ENCODE measurements at regions not wholly inside any gene's neighbourhood (a gene's known extent, or its start where the extent isn't known, plus 50 kb on each side); places are given as distances from the start of the nearest gene placed in this dataset.

DNA sequence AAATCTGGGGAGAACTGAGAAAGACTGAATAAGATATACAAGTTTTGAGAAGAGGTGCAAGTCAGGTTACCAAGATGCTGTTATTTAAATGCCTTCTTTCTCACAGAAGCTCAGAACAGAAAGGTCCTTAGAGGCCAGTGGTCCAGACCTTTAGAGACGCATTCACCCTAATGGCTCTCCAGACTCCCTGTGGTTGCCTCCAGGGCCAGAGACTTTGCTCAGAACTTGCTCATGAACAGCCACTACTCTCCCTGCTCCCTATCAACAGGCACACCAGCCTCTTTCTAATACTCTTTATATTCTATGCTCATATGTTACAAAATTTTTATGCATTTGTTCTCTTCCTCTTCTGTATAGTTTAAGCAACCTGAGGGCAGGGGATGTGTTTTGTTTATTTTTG lies 349.0 kb upstream of the TNP1 start:
- peaks cover 0 to 1% (median 0%) of the 10 kb centered on the region in 3 donors for H3K9me3 ChIP-seq (ENCODE audit: control extremely low read depth in 1 of 3, control insufficient read depth in 2 of 3, insufficient read depth in 1 of 3, low read length in 2 of 3)
- no peak overlapping the region for H3K9ac ChIP-seq (ENCODE audit: low read length)
- H3K36me3 ChIP-seq (replicated peaks in 1 of 2; ENCODE audit: control extremely low read depth in 1 of 2, control insufficient read depth in 1 of 2, extremely low read depth in 1 of 2, insufficient read depth in 2 of 2, low read length in 1 of 2): no peaks in the 10 kb centered on the region
- H3K4me1 ChIP-seq (ENCODE audit: control insufficient read depth in 2 of 2, insufficient read depth in 2 of 2, low read length in 2 of 2): no peaks in the 10 kb centered on the region
- ChIA-PET CTCF (interaction anchor here (0.7 kb wide), 1 partner anchor 8 kb away, joined by 4 read pairs; no protein-coding TSS in a partner anchor), POLR2A (no interaction called here)
- H4K20me1 ChIP-seq (ENCODE audit: control insufficient read depth, insufficient read depth, low read length, poor library complexity, severe bottlenecking): no peaks in the 10 kb centered on the region
- no peak for DNase-seq
- 88% methylated on average over 1 of the region's 1 CpG for WGBS (ENCODE audit: insufficient coverage)
- H3K27me3 ChIP-seq (replicated peaks in 1 of 4; ENCODE audit: control extremely low read depth in 1 of 4, control insufficient read depth in 3 of 4, insufficient read depth in 4 of 4, low read length in 3 of 4): peaks cover 0 to 24% (median 10%) of the 10 kb centered on the region in 4 experiments
- TF ChIP-seq, protein P1, sequence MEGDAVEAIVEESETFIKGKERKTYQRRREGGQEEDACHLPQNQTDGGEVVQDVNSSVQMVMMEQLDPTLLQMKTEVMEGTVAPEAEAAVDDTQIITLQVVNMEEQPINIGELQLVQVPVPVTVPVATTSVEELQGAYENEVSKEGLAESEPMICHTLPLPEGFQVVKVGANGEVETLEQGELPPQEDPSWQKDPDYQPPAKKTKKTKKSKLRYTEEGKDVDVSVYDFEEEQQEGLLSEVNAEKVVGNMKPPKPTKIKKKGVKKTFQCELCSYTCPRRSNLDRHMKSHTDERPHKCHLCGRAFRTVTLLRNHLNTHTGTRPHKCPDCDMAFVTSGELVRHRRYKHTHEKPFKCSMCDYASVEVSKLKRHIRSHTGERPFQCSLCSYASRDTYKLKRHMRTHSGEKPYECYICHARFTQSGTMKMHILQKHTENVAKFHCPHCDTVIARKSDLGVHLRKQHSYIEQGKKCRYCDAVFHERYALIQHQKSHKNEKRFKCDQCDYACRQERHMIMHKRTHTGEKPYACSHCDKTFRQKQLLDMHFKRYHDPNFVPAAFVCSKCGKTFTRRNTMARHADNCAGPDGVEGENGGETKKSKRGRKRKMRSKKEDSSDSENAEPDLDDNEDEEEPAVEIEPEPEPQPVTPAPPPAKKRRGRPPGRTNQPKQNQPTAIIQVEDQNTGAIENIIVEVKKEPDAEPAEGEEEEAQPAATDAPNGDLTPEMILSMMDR (IDR thresholded peaks at IDR 0.05): no peak
- TF ChIP-seq EZH2 (IDR thresholded peaks at IDR 0.05; ENCODE audit: borderline replicate concordance, insufficient read depth, low read depth, low read length, poor library complexity, severe bottlenecking): no peak
- Mint-ChIP-seq H3K27me3 (peaks cover 63% of the 10 kb centered on the region), H3K4me1 (no peaks in the 10 kb centered on the region), H3K27ac (no peak overlapping the region), H3K9me3 (ENCODE audit: insufficient read depth) (peaks cover 3% of the 10 kb centered on the region), H3K4me3 (no peak overlapping the region)
- H3K79me2 ChIP-seq (ENCODE audit: control insufficient read depth, insufficient read depth, low read length): no peaks in the 10 kb centered on the region
- no peak overlapping the region for H2AFZ ChIP-seq (ENCODE audit: insufficient read depth, low read depth, low read length, poor library complexity, severe bottlenecking)
- H3K4me3 ChIP-seq (ENCODE audit: control extremely low read depth in 1 of 5, extremely low read depth in 1 of 5, insufficient read depth in 1 of 5, low read depth in 2 of 5, low read length in 4 of 5): no peak overlapping the region
- intact Hi-C loops (cut with micrococcal nuclease): no loop called here
- ATAC-seq (ENCODE audit: low read depth): no peak
- H3K4me2 ChIP-seq (replicated peaks; ENCODE audit: low read depth, low read length, poor library complexity, severe bottlenecking): no peak overlapping the region
- no peak overlapping the region for H3K27ac ChIP-seq (ENCODE audit: low read length in 2 of 2)

DNA sequence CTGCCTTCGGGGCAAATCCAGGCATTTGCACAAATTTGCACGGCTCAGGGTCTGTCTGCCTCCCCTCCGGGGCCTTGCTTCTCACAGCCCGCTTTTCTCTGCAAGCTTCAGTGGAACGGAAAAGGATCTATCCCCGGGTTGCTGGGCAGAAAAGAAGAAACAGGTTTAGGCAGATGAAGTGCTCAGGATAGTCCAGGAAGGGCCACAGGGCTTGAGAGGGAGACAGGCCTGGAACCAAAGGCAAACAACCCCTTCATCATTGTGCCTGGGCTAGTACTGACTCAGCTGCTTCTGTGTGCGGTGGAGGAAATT lies 347.8 kb upstream of the TNP1 start:
- Mint-ChIP-seq H3K27me3 (peaks cover 70% of the 10 kb centered on the region), H3K4me1 (no peaks in the 10 kb centered on the region), H3K4me3 (no peak overlapping the region), H3K27ac (no peak overlapping the region), H3K9me3 (ENCODE audit: insufficient read depth) (peaks cover 7% of the 10 kb centered on the region)
- Histone ChIP-seq H3K9me3 (ENCODE audit: control extremely low read depth in 1 of 3, control insufficient read depth in 2 of 3, insufficient read depth in 1 of 3, low read length in 2 of 3) (peaks cover 0 to 6% (median 1%) of the 10 kb centered on the region in 3 donors), H3K4me3 (ENCODE audit: control extremely low read depth in 1 of 5, extremely low read depth in 1 of 5, insufficient read depth in 1 of 5, low read depth in 2 of 5, low read length in 4 of 5) (no peak overlapping the region), H3K4me1 (ENCODE audit: control insufficient read depth in 2 of 2, insufficient read depth in 2 of 2, low read length in 2 of 2) (no peaks in the 10 kb centered on the region), H3K27ac (ENCODE audit: low read length in 2 of 2) (no peak overlapping the region), H3K27me3 (replicated peaks in 1 of 4; ENCODE audit: control extremely low read depth in 1 of 4, control insufficient read depth in 3 of 4, insufficient read depth in 4 of 4, low read length in 3 of 4) (peaks cover 0 to 24% (median 13%) of the 10 kb centered on the region in 4 experiments), H3K36me3 (replicated peaks in 1 of 2; ENCODE audit: control extremely low read depth in 1 of 2, control insufficient read depth in 1 of 2, extremely low read depth in 1 of 2, insufficient read depth in 2 of 2, low read length in 1 of 2) (no peaks in the 10 kb centered on the region), H4K20me1 (ENCODE audit: control insufficient read depth, insufficient read depth, low read length, poor library complexity, severe bottlenecking) (no peaks in the 10 kb centered on the region), H3K79me2 (ENCODE audit: control insufficient read depth, insufficient read depth, low read length) (no peaks in the 10 kb centered on the region), H3K9ac (ENCODE audit: low read length) (no peak overlapping the region), H2AFZ (ENCODE audit: insufficient read depth, low read depth, low read length, poor library complexity, severe bottlenecking) (no peak overlapping the region), H3K4me2 (replicated peaks; ENCODE audit: low read depth, low read length, poor library complexity, severe bottlenecking) (no peak overlapping the region)
- ChIA-PET POLR2A (no interaction called here), CTCF (no interaction called here)
- no peak for ATAC-seq (ENCODE audit: low read depth)
- intact Hi-C loops (cut with micrococcal nuclease): no loop called here
- WGBS (ENCODE audit: insufficient coverage): 85% methylated on average over 7 of the region's 7 CpGs
- no peak for DNase-seq
- TF ChIP-seq EZH2 (IDR thresholded peaks at IDR 0.05; ENCODE audit: borderline replicate concordance, insufficient read depth, low read depth, low read length, poor library complexity, severe bottlenecking): no peak
- TF ChIP-seq, protein P1 (IDR thresholded peaks at IDR 0.05): no peak
